ENCODE measurements at regions not wholly inside any gene's neighbourhood (a gene's known extent, or its start where the extent isn't known, plus 50 kb on each side); places are given as distances from the start of the nearest gene placed in this dataset.

DNA sequence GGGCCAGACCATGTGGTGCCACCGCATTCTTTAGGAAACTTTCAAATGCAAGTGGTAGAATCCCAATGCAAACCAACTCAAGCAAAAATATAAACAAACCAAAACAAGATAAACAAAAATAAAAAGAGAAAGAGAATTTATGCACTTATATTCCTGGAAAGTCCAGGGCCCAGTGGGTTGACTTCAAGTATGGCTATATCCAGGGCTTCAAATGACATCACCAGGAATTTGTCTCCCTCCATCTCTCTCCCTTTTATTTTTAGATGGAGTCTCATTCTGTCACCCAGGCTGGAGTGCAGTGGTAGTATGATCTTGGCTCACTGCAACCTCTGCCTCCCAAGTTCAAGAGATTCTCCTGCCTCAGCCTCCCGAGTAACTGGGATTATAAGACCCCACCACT lies 56.1 kb upstream of the PNRC1 start:
- Histone ChIP-seq H2AK5ac (ENCODE audit: low read depth, low read length) (no peak overlapping the region), H3K36me3 (replicated peaks in 1 of 2; ENCODE audit: control insufficient read depth in 2 of 2, insufficient read depth in 2 of 2, low read length in 2 of 2) (no peaks in the 10 kb centered on the region), H3K4me2 (ENCODE audit: insufficient read depth, low read length, poor library complexity, severe bottlenecking) (no peak overlapping the region), H2BK12ac (ENCODE audit: low read length) (no peak overlapping the region), H3K27ac (replicated peaks; ENCODE audit: low read length) (no peak overlapping the region), H3K4me1 (ENCODE audit: control insufficient read depth in 2 of 2, insufficient read depth in 1 of 2, low read depth in 1 of 2, low read length in 2 of 2) (peaks cover 0 to 13% of the 10 kb centered on the region in 2 donors), H3K4me3 (ENCODE audit: low read length in 2 of 2) (no peak overlapping the region), H3K23ac (ENCODE audit: low read depth, low read length, poor library complexity) (no peak overlapping the region), H3K27me3 (ENCODE audit: control insufficient read depth in 3 of 3, insufficient read depth in 3 of 3, low read depth in 1 of 3, low read length in 3 of 3) (peaks cover 0 to 5% (median 0%) of the 10 kb centered on the region in 3 experiments), H2BK15ac (ENCODE audit: low read length) (no peak overlapping the region), H4K91ac (ENCODE audit: low read depth, low read length, poor library complexity) (no peak overlapping the region), H3K14ac (ENCODE audit: low read length) (no peak overlapping the region), H3K4ac (ENCODE audit: low read length) (no peak overlapping the region), H2BK5ac (ENCODE audit: low read length) (no peak overlapping the region), H3K9ac (ENCODE audit: low read depth, low read length, poor library complexity) (no peak overlapping the region), H3K9me3 (replicated peaks in 1 of 2; ENCODE audit: control insufficient read depth in 2 of 2, insufficient read depth in 1 of 2, low read depth in 1 of 2, low read length in 2 of 2) (no peaks in the 10 kb centered on the region), H2BK120ac (ENCODE audit: low read depth, low read length) (no peak overlapping the region), H4K8ac (ENCODE audit: low read depth, low read length) (no peak overlapping the region), H2AFZ (ENCODE audit: low read length) (no peak overlapping the region), H3K18ac (ENCODE audit: low read length) (no peak overlapping the region), H3K79me1 (ENCODE audit: low read depth, low read length) (no peaks in the 10 kb centered on the region)
- no CpG with 5 or more reads among the region's 2 CpGs for WGBS, 2 donors (ENCODE audit: extremely low coverage in 2 of 2, insufficient read length in 2 of 2, insufficient replicate concordance in 1 of 2)
- no peak for DNase-seq (ENCODE audit: low spot score)

DNA sequence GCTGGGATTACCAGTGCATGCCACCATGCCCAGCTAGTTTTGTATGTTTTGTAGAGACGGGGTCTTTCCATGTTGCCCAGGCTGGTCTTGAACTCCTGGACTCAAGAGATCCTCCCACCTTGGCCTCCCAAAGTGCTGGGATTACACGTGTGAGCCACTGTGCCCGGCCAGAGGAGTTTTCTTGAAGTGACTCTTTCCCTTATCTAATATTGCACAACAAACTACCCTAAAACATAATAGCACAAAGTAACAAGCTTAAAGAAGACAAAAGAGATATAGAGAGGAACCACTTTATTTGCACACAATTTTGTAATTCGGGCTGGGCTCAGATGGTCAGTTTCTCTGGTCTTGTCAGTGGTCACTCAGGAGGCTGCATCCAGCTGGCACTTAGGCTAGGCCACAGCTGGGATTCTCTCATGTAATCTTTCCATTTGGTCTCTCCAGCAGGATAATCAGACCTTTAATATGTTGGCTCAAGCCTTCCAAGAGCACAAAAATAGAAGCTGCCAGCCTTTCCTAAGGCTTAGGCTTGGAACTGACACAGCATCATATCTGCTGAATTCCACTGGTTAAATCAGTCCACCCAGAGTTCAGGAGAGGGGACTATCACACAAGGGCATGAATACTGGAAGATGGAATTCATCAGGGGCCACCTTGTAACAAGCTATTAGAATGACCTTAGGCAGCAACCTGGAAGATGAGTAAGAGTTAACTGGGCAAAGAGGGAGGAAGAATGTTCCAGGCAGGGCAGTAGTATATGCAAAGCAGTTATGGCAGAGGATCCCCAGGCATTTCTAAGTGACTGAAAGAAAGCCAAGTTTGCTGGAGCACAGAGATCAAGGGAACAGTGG lies 56.7 kb upstream of the PNRC1 start:
- DNase-seq (ENCODE audit: low spot score): no peak
- WGBS, 2 donors (ENCODE audit: extremely low coverage in 2 of 2, insufficient read length in 2 of 2, insufficient replicate concordance in 1 of 2): no CpG with 5 or more reads among the region's 4 CpGs

DNA sequence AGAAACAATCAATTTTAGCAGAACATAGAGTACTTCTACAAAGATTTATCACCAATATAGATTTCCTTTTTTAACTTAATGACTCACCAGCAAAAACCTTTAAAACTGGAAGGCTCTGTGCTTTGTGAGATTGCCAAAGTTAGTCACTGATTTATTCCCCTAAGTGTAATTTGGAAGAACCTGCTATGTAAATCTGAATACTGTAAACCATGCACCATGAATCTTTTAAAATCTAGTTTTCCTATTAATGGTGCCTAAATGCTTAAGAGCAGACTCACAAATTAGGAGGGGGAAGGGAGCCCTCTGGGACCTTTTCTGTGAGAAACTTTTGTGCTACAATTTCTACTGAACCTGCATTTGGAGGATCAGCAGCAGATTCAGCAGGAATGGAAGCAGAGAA lies 57.8 kb upstream of the PNRC1 start:
- H3K36me3 ChIP-seq (replicated peaks in 1 of 2; ENCODE audit: control insufficient read depth in 2 of 2, insufficient read depth in 2 of 2, low read length in 2 of 2): no peaks in the 10 kb centered on the region
- H3K79me1 ChIP-seq (ENCODE audit: low read depth, low read length): no peaks in the 10 kb centered on the region
- no peak overlapping the region for H2BK12ac ChIP-seq (ENCODE audit: low read length)
- no peaks in the 10 kb centered on the region for H3K9me3 ChIP-seq (replicated peaks in 1 of 2; ENCODE audit: control insufficient read depth in 2 of 2, insufficient read depth in 1 of 2, low read depth in 1 of 2, low read length in 2 of 2)
- DNase-seq (ENCODE audit: low spot score): no peak
- no peak overlapping the region for H3K4ac ChIP-seq (ENCODE audit: low read length)
- H3K4me1 ChIP-seq (ENCODE audit: control insufficient read depth in 2 of 2, insufficient read depth in 1 of 2, low read depth in 1 of 2, low read length in 2 of 2): peaks cover 0 to 13% of the 10 kb centered on the region in 2 donors
- H2BK15ac ChIP-seq (ENCODE audit: low read length): no peak overlapping the region
- no peak overlapping the region for H3K4me3 ChIP-seq (ENCODE audit: low read length in 2 of 2)
- no peak overlapping the region for H3K18ac ChIP-seq (ENCODE audit: low read length)
- no peak overlapping the region for H3K14ac ChIP-seq (ENCODE audit: low read length)
- H4K91ac ChIP-seq (ENCODE audit: low read depth, low read length, poor library complexity): no peak overlapping the region
- H3K27ac ChIP-seq (replicated peaks; ENCODE audit: low read length): no peak overlapping the region
- H3K4me2 ChIP-seq (ENCODE audit: insufficient read depth, low read length, poor library complexity, severe bottlenecking): no peak overlapping the region
- H2AK5ac ChIP-seq (ENCODE audit: low read depth, low read length): no peak overlapping the region
- no peak overlapping the region for H3K9ac ChIP-seq (ENCODE audit: low read depth, low read length, poor library complexity)
- no peak overlapping the region for H4K8ac ChIP-seq (ENCODE audit: low read depth, low read length)
- H2BK120ac ChIP-seq (ENCODE audit: low read depth, low read length): no peak overlapping the region
- H3K23ac ChIP-seq (ENCODE audit: low read depth, low read length, poor library complexity): no peak overlapping the region
- peak overlapping the region; percentile 42 for H2AFZ ChIP-seq (ENCODE audit: low read length)
- no peak overlapping the region for H2BK5ac ChIP-seq (ENCODE audit: low read length)
- H3K27me3 ChIP-seq (ENCODE audit: control insufficient read depth in 3 of 3, insufficient read depth in 3 of 3, low read depth in 1 of 3, low read length in 3 of 3): no peaks in the 10 kb centered on the region

More for the DNA sequence above, 56.7 kb upstream of the PNRC1 start:
- Histone ChIP-seq H3K4ac (ENCODE audit: low read length) (no peak overlapping the region), H3K27ac (replicated peaks; ENCODE audit: low read length) (no peak overlapping the region), H2BK5ac (ENCODE audit: low read length) (no peak overlapping the region), H3K27me3 (ENCODE audit: control insufficient read depth in 3 of 3, insufficient read depth in 3 of 3, low read depth in 1 of 3, low read length in 3 of 3) (peaks cover 0 to 5% (median 0%) of the 10 kb centered on the region in 3 experiments), H3K14ac (ENCODE audit: low read length) (no peak overlapping the region), H3K4me1 (ENCODE audit: control insufficient read depth in 2 of 2, insufficient read depth in 1 of 2, low read depth in 1 of 2, low read length in 2 of 2) (peaks cover 0 to 13% of the 10 kb centered on the region in 2 donors), H3K4me3 (ENCODE audit: low read length in 2 of 2) (no peak overlapping the region), H4K8ac (ENCODE audit: low read depth, low read length) (no peak overlapping the region), H3K36me3 (replicated peaks in 1 of 2; ENCODE audit: control insufficient read depth in 2 of 2, insufficient read depth in 2 of 2, low read length in 2 of 2) (no peaks in the 10 kb centered on the region), H3K9me3 (replicated peaks in 1 of 2; ENCODE audit: control insufficient read depth in 2 of 2, insufficient read depth in 1 of 2, low read depth in 1 of 2, low read length in 2 of 2) (no peaks in the 10 kb centered on the region), H4K91ac (ENCODE audit: low read depth, low read length, poor library complexity) (no peak overlapping the region), H3K4me2 (ENCODE audit: insufficient read depth, low read length, poor library complexity, severe bottlenecking) (no peak overlapping the region), H2AFZ (ENCODE audit: low read length) (no peak overlapping the region), H2AK5ac (ENCODE audit: low read depth, low read length) (no peak overlapping the region), H3K9ac (ENCODE audit: low read depth, low read length, poor library complexity) (no peak overlapping the region), H2BK120ac (ENCODE audit: low read depth, low read length) (no peak overlapping the region), H3K79me1 (ENCODE audit: low read depth, low read length) (no peaks in the 10 kb centered on the region), H2BK15ac (ENCODE audit: low read length) (no peak overlapping the region), H2BK12ac (ENCODE audit: low read length) (no peak overlapping the region), H3K18ac (ENCODE audit: low read length) (no peak overlapping the region), H3K23ac (ENCODE audit: low read depth, low read length, poor library complexity) (no peak overlapping the region)

DNA sequence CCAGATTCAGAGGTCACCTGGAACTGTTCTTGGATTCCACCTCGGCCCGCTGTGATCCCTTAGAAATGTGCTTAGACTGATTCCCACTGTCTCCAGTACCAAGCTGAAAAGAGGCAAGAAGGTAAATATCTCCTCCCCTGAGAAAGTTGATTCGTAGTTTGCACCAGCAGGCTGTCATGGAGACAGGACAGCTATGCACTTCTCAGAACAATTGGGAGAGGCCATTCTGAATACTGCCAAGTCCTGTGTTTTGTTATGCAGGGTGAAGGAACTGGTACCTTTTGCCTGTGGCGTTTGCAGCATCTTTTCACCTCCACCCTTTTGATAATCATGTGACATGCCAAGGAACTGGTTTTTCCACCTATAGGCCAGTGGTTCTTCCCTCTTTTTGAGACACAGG lies 58.2 kb upstream of the RNGTT start:
- WGBS, 2 donors (ENCODE audit: extremely low coverage in 2 of 2, insufficient read length in 2 of 2, insufficient replicate concordance in 1 of 2): no CpG with 5 or more reads among the region's 4 CpGs

More for the DNA sequence above, 58.2 kb upstream of the RNGTT start:
- no peak overlapping the region for H2BK5ac ChIP-seq (ENCODE audit: low read length)
- H2AK5ac ChIP-seq (ENCODE audit: low read depth, low read length): no peak overlapping the region
- no peak overlapping the region for H2BK12ac ChIP-seq (ENCODE audit: low read length)
- no peak overlapping the region for H3K23ac ChIP-seq (ENCODE audit: low read depth, low read length, poor library complexity)
- H3K9me3 ChIP-seq (replicated peaks in 1 of 2; ENCODE audit: control insufficient read depth in 2 of 2, insufficient read depth in 1 of 2, low read depth in 1 of 2, low read length in 2 of 2): no peaks in the 10 kb centered on the region
- DNase-seq (ENCODE audit: low spot score): no peak
- peak overlapping the region; percentile 65 for H2AFZ ChIP-seq (ENCODE audit: low read length)
- H3K18ac ChIP-seq (ENCODE audit: low read length): no peak overlapping the region
- H3K4ac ChIP-seq (ENCODE audit: low read length): no peak overlapping the region
- H3K36me3 ChIP-seq (replicated peaks in 1 of 2; ENCODE audit: control insufficient read depth in 2 of 2, insufficient read depth in 2 of 2, low read length in 2 of 2): no peaks in the 10 kb centered on the region
- H4K91ac ChIP-seq (ENCODE audit: low read depth, low read length, poor library complexity): no peak overlapping the region
- no peak overlapping the region for H3K4me2 ChIP-seq (ENCODE audit: insufficient read depth, low read length, poor library complexity, severe bottlenecking)
- H3K4me1 ChIP-seq (ENCODE audit: control insufficient read depth in 2 of 2, insufficient read depth in 1 of 2, low read depth in 1 of 2, low read length in 2 of 2): peaks cover 0 to 13% of the 10 kb centered on the region in 2 donors
- H3K27me3 ChIP-seq (ENCODE audit: control insufficient read depth in 3 of 3, insufficient read depth in 3 of 3, low read depth in 1 of 3, low read length in 3 of 3): no peaks in the 10 kb centered on the region
- no peak overlapping the region for H3K4me3 ChIP-seq (ENCODE audit: low read length in 2 of 2)
- H3K9ac ChIP-seq (ENCODE audit: low read depth, low read length, poor library complexity): no peak overlapping the region
- no peak overlapping the region for H3K27ac ChIP-seq (replicated peaks; ENCODE audit: low read length)
- no peak overlapping the region for H4K8ac ChIP-seq (ENCODE audit: low read depth, low read length)
- H3K79me1 ChIP-seq (ENCODE audit: low read depth, low read length): no peaks in the 10 kb centered on the region
- no peak overlapping the region for H2BK120ac ChIP-seq (ENCODE audit: low read depth, low read length)
- H3K14ac ChIP-seq (ENCODE audit: low read length): no peak overlapping the region
- H2BK15ac ChIP-seq (ENCODE audit: low read length): no peak overlapping the region
